ENCODE measurements at regions not wholly inside any gene's neighbourhood (a gene's known extent, or its start where the extent isn't known, plus 50 kb on each side); places are given as distances from the start of the nearest gene placed in this dataset.

DNA sequence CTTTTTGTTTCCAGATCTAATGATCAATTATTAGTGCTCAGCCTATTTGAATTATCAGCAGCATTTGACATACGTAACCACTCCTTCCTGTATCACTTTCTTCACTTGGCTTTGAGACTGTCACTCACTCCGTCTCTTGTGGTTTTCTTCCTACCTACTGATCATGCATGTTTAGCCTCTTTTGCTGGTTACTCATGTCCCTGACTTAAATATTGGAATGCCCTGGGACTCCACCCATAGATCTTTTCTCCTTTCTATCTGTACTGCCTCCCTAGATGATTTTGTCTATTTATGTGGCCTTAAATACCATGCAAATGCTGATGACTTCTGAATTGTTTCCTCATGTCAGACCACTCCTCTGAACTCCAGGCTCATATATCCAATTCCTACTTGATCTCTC is 57.7 kb upstream of the PDE4B start:
- Mint-ChIP-seq H3K27ac (ENCODE audit: unreplicated experiment) (no peak overlapping the region), H3K4me1 (no peaks in the 10 kb centered on the region)

DNA sequence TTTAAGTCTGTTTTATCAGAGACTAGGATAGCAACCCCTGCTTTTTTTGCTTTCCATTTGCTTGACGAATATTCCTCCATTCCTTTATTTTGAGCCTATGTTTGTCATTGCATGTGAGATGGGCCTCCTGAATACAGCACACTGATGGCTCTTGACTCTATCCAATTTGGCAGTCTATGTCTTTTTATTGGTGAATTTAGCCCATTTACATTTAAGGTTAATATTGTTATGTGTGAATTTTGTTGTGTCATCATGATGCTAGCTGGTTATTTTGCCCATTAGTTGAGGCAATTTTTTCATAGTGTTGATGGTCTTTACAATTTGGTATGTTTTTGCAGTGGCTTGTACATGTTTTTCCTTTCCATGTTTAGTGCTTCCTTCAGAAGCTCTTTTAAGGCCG is 50.7 kb upstream of the PDE4B start:
- no peak overlapping the region for H3K4me3 Mint-ChIP-seq
- peaks cover 21% of the 10 kb centered on the region for H3K9me3 Mint-ChIP-seq
- peaks cover 4% of the 10 kb centered on the region for H3K36me3 Mint-ChIP-seq (ENCODE audit: low read depth)
- DNase-seq (ENCODE audit: low read depth, low spot score): no peak
- H3K27ac Mint-ChIP-seq (ENCODE audit: unreplicated experiment): no peak overlapping the region
- TF ChIP-seq, protein P1, sequence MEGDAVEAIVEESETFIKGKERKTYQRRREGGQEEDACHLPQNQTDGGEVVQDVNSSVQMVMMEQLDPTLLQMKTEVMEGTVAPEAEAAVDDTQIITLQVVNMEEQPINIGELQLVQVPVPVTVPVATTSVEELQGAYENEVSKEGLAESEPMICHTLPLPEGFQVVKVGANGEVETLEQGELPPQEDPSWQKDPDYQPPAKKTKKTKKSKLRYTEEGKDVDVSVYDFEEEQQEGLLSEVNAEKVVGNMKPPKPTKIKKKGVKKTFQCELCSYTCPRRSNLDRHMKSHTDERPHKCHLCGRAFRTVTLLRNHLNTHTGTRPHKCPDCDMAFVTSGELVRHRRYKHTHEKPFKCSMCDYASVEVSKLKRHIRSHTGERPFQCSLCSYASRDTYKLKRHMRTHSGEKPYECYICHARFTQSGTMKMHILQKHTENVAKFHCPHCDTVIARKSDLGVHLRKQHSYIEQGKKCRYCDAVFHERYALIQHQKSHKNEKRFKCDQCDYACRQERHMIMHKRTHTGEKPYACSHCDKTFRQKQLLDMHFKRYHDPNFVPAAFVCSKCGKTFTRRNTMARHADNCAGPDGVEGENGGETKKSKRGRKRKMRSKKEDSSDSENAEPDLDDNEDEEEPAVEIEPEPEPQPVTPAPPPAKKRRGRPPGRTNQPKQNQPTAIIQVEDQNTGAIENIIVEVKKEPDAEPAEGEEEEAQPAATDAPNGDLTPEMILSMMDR (conservative IDR thresholded peaks at IDR 0.05): no peak
- H3K4me1 Mint-ChIP-seq: no peaks in the 10 kb centered on the region
- H3K27me3 Mint-ChIP-seq (ENCODE audit: low read depth): peaks cover 16% of the 10 kb centered on the region

More for the DNA sequence above, 57.7 kb upstream of the PDE4B start:
- TF ChIP-seq, protein P1 (conservative IDR thresholded peaks at IDR 0.05): no peak
- H3K4me3 Mint-ChIP-seq: no peak overlapping the region
- no peaks in the 10 kb centered on the region for H3K36me3 Mint-ChIP-seq (ENCODE audit: low read depth)
- peaks cover 11% of the 10 kb centered on the region for H3K27me3 Mint-ChIP-seq (ENCODE audit: low read depth)
- no peak for DNase-seq (ENCODE audit: low read depth, low spot score)
- H3K9me3 Mint-ChIP-seq: peaks cover 5% of the 10 kb centered on the region

Measured in neural crest cell (in vitro differentiated cells).